Spleen (tissue), 7 donors: ENCODE measurements at regions not wholly inside any gene's neighbourhood (a gene's known extent, or its start where the extent isn't known, plus 50 kb on each side); places are given as distances from the start of the nearest gene placed in this dataset.

Experiments used
- POLR2A ChIP-seq, 3 donors: fragments of 450-650 bp; IDR thresholded peaks; one replicate each; pipeline ENCODE4 v1.5.1; 2017; ENCODE audit warnings: antibody characterized with exemption in 3 of 3, mild to moderate bottlenecking in 1 of 3
- POLR2AphosphoS5 ChIP-seq, 3 donors: sonication (generic); formaldehyde crosslinking; IDR thresholded peaks; one replicate each; pipeline ENCODE4 v1.5.1; 2017; ENCODE audit warnings: antibody characterized with exemption in 3 of 3
- TF ChIP-seq, protein P1 (sequence below), 11 experiments: fragments of 200-600 bp in 7 of 11; fragments of 450-650 bp in 4 of 11; sonication (generic) in 4 of 11; IDR thresholded peaks in 8 of 11; conservative IDR thresholded peaks in 3 of 11; 1 replicate in 7 of 11; 2 replicates in 4 of 11; pipeline versions ENCODE4 v1.4.0 to v1.8.0; 2016 to 2021; ENCODE audit warnings: antibody characterized with exemption in 11 of 11, inconsistent platforms in 4 of 11, mild to moderate bottlenecking in 1 of 11
- donor health status: DM: no; HTN: no; CAD: no; lungs with moderate emphysema.
- donor health status: DM: no; HTN: no; CAD: no.
- donor health status: DM: no; HTN: no; CAD: no.

DNA sequence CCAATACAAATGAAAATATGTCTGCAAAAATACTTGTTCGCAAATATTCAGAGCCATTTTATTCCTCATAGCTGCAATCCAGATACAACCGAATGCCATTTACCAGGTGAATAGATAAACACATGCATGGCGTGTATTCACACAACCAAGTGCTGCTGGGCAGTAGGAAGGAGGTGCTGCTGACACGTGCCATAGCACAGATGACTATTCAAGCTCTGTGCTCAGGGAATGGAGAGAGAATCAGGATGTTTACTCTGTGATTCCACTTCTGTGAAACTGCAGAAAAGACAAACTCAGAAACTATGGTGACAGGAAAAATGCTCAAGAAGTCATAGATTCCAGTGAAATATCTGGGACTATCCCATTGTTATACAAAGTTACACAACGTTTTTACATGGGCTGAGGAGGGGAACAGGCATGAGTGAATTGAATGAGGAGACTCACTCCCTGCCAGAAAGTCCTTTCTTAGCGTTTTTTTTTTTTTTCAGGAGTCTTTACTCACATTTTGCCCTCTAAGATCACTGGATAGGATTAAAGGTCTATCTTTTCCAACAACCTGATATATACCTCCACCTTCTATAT lies 152.9 kb upstream of the NDN start:
- TF ChIP-seq, protein P1, sequence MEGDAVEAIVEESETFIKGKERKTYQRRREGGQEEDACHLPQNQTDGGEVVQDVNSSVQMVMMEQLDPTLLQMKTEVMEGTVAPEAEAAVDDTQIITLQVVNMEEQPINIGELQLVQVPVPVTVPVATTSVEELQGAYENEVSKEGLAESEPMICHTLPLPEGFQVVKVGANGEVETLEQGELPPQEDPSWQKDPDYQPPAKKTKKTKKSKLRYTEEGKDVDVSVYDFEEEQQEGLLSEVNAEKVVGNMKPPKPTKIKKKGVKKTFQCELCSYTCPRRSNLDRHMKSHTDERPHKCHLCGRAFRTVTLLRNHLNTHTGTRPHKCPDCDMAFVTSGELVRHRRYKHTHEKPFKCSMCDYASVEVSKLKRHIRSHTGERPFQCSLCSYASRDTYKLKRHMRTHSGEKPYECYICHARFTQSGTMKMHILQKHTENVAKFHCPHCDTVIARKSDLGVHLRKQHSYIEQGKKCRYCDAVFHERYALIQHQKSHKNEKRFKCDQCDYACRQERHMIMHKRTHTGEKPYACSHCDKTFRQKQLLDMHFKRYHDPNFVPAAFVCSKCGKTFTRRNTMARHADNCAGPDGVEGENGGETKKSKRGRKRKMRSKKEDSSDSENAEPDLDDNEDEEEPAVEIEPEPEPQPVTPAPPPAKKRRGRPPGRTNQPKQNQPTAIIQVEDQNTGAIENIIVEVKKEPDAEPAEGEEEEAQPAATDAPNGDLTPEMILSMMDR (IDR thresholded peaks at IDR 0.05 in 8 of 11, conservative IDR thresholded peaks at IDR 0.05 in 3 of 11) = no peak
- TF ChIP-seq POLR2AphosphoS5 (IDR thresholded peaks at IDR 0.05) = no peak
- no peak for TF ChIP-seq POLR2A (IDR thresholded peaks at IDR 0.05)
